ENCODE measurements at regions not wholly inside any gene's neighbourhood (a gene's known extent, or its start where the extent isn't known, plus 50 kb on each side); places are given as distances from the start of the nearest gene placed in this dataset.

- no peaks in the 10 kb centered on the region for H3K27me3 Mint-ChIP-seq
- no peak overlapping the region for H3K27ac Mint-ChIP-seq
- H3K36me3 Mint-ChIP-seq = no peaks in the 10 kb centered on the region
- no peaks in the 10 kb centered on the region for H3K4me1 Mint-ChIP-seq
- peaks cover 0 to 8% (median 0%) of the 10 kb centered on the region in 3 donors for H3K9me3 Mint-ChIP-seq
- no peak overlapping the region for H3K4me3 Mint-ChIP-seq
These were observed 566.7 kb upstream of the TENM3 start for GRCh38 chr4:181676546-181676945.

- Mint-ChIP-seq H3K4me3 (no peak overlapping the region), H3K9me3 (peaks cover 0 to 8% (median 0%) of the 10 kb centered on the region in 3 donors), H3K36me3 (no peaks in the 10 kb centered on the region), H3K27ac (no peak overlapping the region), H3K4me1 (no peaks in the 10 kb centered on the region), H3K27me3 (no peaks in the 10 kb centered on the region)
These were observed 566.0 kb upstream of the TENM3 start for GRCh38 chr4:181677201-181677600.

- Mint-ChIP-seq H3K4me3 (no peak overlapping the region), H3K36me3 (no peaks in the 10 kb centered on the region), H3K9me3 (peaks cover 0 to 8% (median 0%) of the 10 kb centered on the region in 3 donors), H3K27me3 (no peaks in the 10 kb centered on the region), H3K27ac (no peak overlapping the region), H3K4me1 (no peaks in the 10 kb centered on the region)
These were observed 565.6 kb upstream of the TENM3 start for GRCh38 chr4:181677621-181678020.

GRCh38 chr4:181679754-181680153 is 563.4 kb upstream of the TENM3 start:
- Mint-ChIP-seq H3K27ac (no peak overlapping the region), H3K4me1 (no peaks in the 10 kb centered on the region), H3K9me3 (peaks cover 0 to 6% (median 0%) of the 10 kb centered on the region in 3 donors), H3K27me3 (no peaks in the 10 kb centered on the region), H3K36me3 (no peaks in the 10 kb centered on the region), H3K4me3 (no peak overlapping the region)

GRCh38 chr4:181682367-181683047 is 560.7 kb upstream of the TENM3 start:
- no peak overlapping the region for H3K27ac Mint-ChIP-seq
- no peak overlapping the region for H3K4me3 Mint-ChIP-seq
- H3K27me3 Mint-ChIP-seq = no peaks in the 10 kb centered on the region
- no peaks in the 10 kb centered on the region for H3K36me3 Mint-ChIP-seq
- no peaks in the 10 kb centered on the region for H3K4me1 Mint-ChIP-seq
- H3K9me3 Mint-ChIP-seq = peaks cover 0 to 3% (median 0%) of the 10 kb centered on the region in 3 donors

GRCh38 chr4:181684310-181684709 is 558.9 kb upstream of the TENM3 start:
- no peaks in the 10 kb centered on the region for H3K27me3 Mint-ChIP-seq
- H3K4me1 Mint-ChIP-seq = no peaks in the 10 kb centered on the region
- no peak overlapping the region for H3K4me3 Mint-ChIP-seq
- peaks cover 0 to 3% (median 0%) of the 10 kb centered on the region in 3 donors for H3K9me3 Mint-ChIP-seq
- no peak overlapping the region for H3K27ac Mint-ChIP-seq
- H3K36me3 Mint-ChIP-seq = no peaks in the 10 kb centered on the region

- Mint-ChIP-seq H3K27me3 (no peaks in the 10 kb centered on the region), H3K4me3 (no peak overlapping the region), H3K4me1 (no peaks in the 10 kb centered on the region), H3K27ac (no peak overlapping the region), H3K36me3 (no peaks in the 10 kb centered on the region), H3K9me3 (peaks cover 0 to 3% (median 0%) of the 10 kb centered on the region in 3 donors)
These were observed 557.7 kb upstream of the TENM3 start for GRCh38 chr4:181685461-181685860.

GRCh38 chr4:181685911-181686310 is 557.3 kb upstream of the TENM3 start:
- Mint-ChIP-seq H3K4me1 (no peaks in the 10 kb centered on the region), H3K27me3 (no peaks in the 10 kb centered on the region), H3K36me3 (no peaks in the 10 kb centered on the region), H3K27ac (no peak overlapping the region), H3K9me3 (no peaks in the 10 kb centered on the region), H3K4me3 (no peak overlapping the region)

GRCh38 chr4:181687116-181687515 is 556.1 kb upstream of the TENM3 start:
- no peaks in the 10 kb centered on the region for H3K9me3 Mint-ChIP-seq
- H3K27ac Mint-ChIP-seq = no peak overlapping the region
- H3K27me3 Mint-ChIP-seq = no peaks in the 10 kb centered on the region
- H3K4me1 Mint-ChIP-seq = no peaks in the 10 kb centered on the region
- no peaks in the 10 kb centered on the region for H3K36me3 Mint-ChIP-seq
- H3K4me3 Mint-ChIP-seq = no peak overlapping the region

- H3K27me3 Mint-ChIP-seq = no peaks in the 10 kb centered on the region
- no peaks in the 10 kb centered on the region for H3K9me3 Mint-ChIP-seq
- no peaks in the 10 kb centered on the region for H3K4me1 Mint-ChIP-seq
- no peak overlapping the region for H3K27ac Mint-ChIP-seq
- H3K4me3 Mint-ChIP-seq = no peak overlapping the region
- no peaks in the 10 kb centered on the region for H3K36me3 Mint-ChIP-seq
These were observed 554.8 kb upstream of the TENM3 start for GRCh38 chr4:181688432-181688831.

- H3K27me3 Mint-ChIP-seq = no peaks in the 10 kb centered on the region
- no peaks in the 10 kb centered on the region for H3K4me1 Mint-ChIP-seq
- H3K36me3 Mint-ChIP-seq = no peaks in the 10 kb centered on the region
- no peaks in the 10 kb centered on the region for H3K9me3 Mint-ChIP-seq
- no peak overlapping the region for H3K4me3 Mint-ChIP-seq
- no peak overlapping the region for H3K27ac Mint-ChIP-seq
These were observed 554.3 kb upstream of the TENM3 start for GRCh38 chr4:181688872-181689271.

GRCh38 chr4:181690498-181690897 is 552.7 kb upstream of the TENM3 start:
- Mint-ChIP-seq H3K27ac (no peak overlapping the region), H3K9me3 (no peaks in the 10 kb centered on the region), H3K27me3 (no peaks in the 10 kb centered on the region), H3K36me3 (no peaks in the 10 kb centered on the region), H3K4me1 (no peaks in the 10 kb centered on the region), H3K4me3 (no peak overlapping the region)

- H3K36me3 Mint-ChIP-seq = no peaks in the 10 kb centered on the region
- H3K9me3 Mint-ChIP-seq = peaks cover 0 to 4% (median 0%) of the 10 kb centered on the region in 3 donors
- no peak overlapping the region for H3K4me3 Mint-ChIP-seq
- H3K27me3 Mint-ChIP-seq = no peaks in the 10 kb centered on the region
- no peak overlapping the region for H3K27ac Mint-ChIP-seq
- H3K4me1 Mint-ChIP-seq = no peaks in the 10 kb centered on the region
These were observed 550.2 kb upstream of the TENM3 start for GRCh38 chr4:181692965-181693364.

- no peaks in the 10 kb centered on the region for H3K27me3 Mint-ChIP-seq
- H3K9me3 Mint-ChIP-seq = peaks cover 0 to 4% (median 2%) of the 10 kb centered on the region in 3 donors
- H3K4me1 Mint-ChIP-seq = no peaks in the 10 kb centered on the region
- no peak overlapping the region for H3K27ac Mint-ChIP-seq
- H3K4me3 Mint-ChIP-seq = no peak overlapping the region
- H3K36me3 Mint-ChIP-seq = no peaks in the 10 kb centered on the region
These were observed 549.7 kb upstream of the TENM3 start for GRCh38 chr4:181693517-181693916.

GRCh38 chr4:181698221-181698620 is 545.0 kb upstream of the TENM3 start:
- Mint-ChIP-seq H3K4me1 (no peaks in the 10 kb centered on the region), H3K4me3 (no peak overlapping the region), H3K27me3 (no peaks in the 10 kb centered on the region), H3K9me3 (peaks cover 2 to 7% (median 4%) of the 10 kb centered on the region in 3 donors), H3K36me3 (no peaks in the 10 kb centered on the region), H3K27ac (no peak overlapping the region)

- Mint-ChIP-seq H3K9me3 (peaks cover 4 to 8% (median 4%) of the 10 kb centered on the region in 3 donors), H3K4me3 (no peak overlapping the region), H3K36me3 (no peaks in the 10 kb centered on the region), H3K4me1 (no peaks in the 10 kb centered on the region), H3K27me3 (no peaks in the 10 kb centered on the region), H3K27ac (no peak overlapping the region)
These were observed 542.0 kb upstream of the TENM3 start for GRCh38 chr4:181701214-181701613.

Measured in IgD-negative memory B cell (primary cell).